ENCODE measurements at regions not wholly inside any gene's neighbourhood (a gene's known extent, or its start where the extent isn't known, plus 50 kb on each side); places are given as distances from the start of the nearest gene placed in this dataset.

GRCh38 chr2:20539776-20540586 lies 93.1 kb downstream of the RHOB start:
- Histone ChIP-seq H2AFZ (ENCODE audit: low read depth, low read length) (peak overlapping the region; percentile 81), H3K9me3 (replicated peaks; ENCODE audit: control insufficient read depth, insufficient read depth, low read length) (no peaks in the 10 kb centered on the region)
- POLR2A ChIA-PET, result no interaction called here

More at GRCh38 chr2:20539776-20540586, 93.1 kb downstream of the RHOB start:
- Histone ChIP-seq H3K4me3 (replicated peaks in 1 of 3; ENCODE audit: insufficient read depth in 1 of 3, low read depth in 1 of 3, low read length in 3 of 3) (no peak overlapping the region), H3K4me2 (ENCODE audit: insufficient read depth, low read length) (no peak overlapping the region), H3K9ac (replicated peaks; ENCODE audit: extremely low read depth, insufficient read depth, low read length) (no peak overlapping the region), H3K9me1 (replicated peaks; ENCODE audit: control insufficient read depth, extremely low read depth, insufficient read depth, low read length) (no peaks in the 10 kb centered on the region), H3K36me3 (ENCODE audit: control insufficient read depth in 2 of 2, extremely low read depth in 1 of 2, insufficient read depth in 2 of 2, low read length in 2 of 2) (no peaks in the 10 kb centered on the region), H4K20me1 (replicated peaks; ENCODE audit: control insufficient read depth, extremely low read depth, insufficient read depth, low read length) (no peaks in the 10 kb centered on the region), H3K27me3 (ENCODE audit: control insufficient read depth in 2 of 2, insufficient read depth in 2 of 2, low read length in 2 of 2) (no peaks in the 10 kb centered on the region), H3K27ac (ENCODE audit: insufficient read depth, low read depth, low read length) (no peak overlapping the region), H3K79me2 (ENCODE audit: control insufficient read depth, insufficient read depth, low read length) (no peaks in the 10 kb centered on the region), H3K4me1 (ENCODE audit: control insufficient read depth, extremely low read depth, insufficient read depth, low read length) (peaks cover 9% of the 10 kb centered on the region)
- DNase-seq (ENCODE audit: low read depth, low spot score) (no peak), FAIRE-seq (peak; percentile 4)
- BruUV-seq (replicated peaks), result no TSS peak
- intact Hi-C loops (cut with micrococcal nuclease) (no loop called here), dilution Hi-C loops (cut with MboI; ENCODE audit: extremely low pct_ligation_motif_present, low sequenced_read_pairs) (no loop called here)
- CTCF ChIA-PET, result no interaction called here
- TF ChIP-seq FOS (IDR thresholded peaks at IDR 0.05; ENCODE audit: borderline replicate concordance, insufficient read depth, low read length), result no peak
- TF ChIP-seq POLR2A (IDR thresholded peaks at IDR 0.05; ENCODE audit: low read depth, low read length), result no peak
- TF ChIP-seq POLR2AphosphoS5 (IDR thresholded peaks at IDR 0.05; ENCODE audit: insufficient read depth, low read depth, low read length), result no peak
- TF ChIP-seq, protein P1, sequence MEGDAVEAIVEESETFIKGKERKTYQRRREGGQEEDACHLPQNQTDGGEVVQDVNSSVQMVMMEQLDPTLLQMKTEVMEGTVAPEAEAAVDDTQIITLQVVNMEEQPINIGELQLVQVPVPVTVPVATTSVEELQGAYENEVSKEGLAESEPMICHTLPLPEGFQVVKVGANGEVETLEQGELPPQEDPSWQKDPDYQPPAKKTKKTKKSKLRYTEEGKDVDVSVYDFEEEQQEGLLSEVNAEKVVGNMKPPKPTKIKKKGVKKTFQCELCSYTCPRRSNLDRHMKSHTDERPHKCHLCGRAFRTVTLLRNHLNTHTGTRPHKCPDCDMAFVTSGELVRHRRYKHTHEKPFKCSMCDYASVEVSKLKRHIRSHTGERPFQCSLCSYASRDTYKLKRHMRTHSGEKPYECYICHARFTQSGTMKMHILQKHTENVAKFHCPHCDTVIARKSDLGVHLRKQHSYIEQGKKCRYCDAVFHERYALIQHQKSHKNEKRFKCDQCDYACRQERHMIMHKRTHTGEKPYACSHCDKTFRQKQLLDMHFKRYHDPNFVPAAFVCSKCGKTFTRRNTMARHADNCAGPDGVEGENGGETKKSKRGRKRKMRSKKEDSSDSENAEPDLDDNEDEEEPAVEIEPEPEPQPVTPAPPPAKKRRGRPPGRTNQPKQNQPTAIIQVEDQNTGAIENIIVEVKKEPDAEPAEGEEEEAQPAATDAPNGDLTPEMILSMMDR (IDR thresholded peaks at IDR 0.05; ENCODE audit: extremely low read depth in 1 of 2, insufficient read depth in 1 of 2, low read depth in 1 of 2, low read length in 2 of 2), result no peak
- TF ChIP-seq GATA2 (IDR thresholded peaks at IDR 0.05; ENCODE audit: insufficient read depth, insufficient read length, low read depth, low read length), result no peak
- no peak for TF ChIP-seq MYC (IDR thresholded peaks at IDR 0.05; ENCODE audit: low read depth, low read length)
- TF ChIP-seq JUN (IDR thresholded peaks at IDR 0.05; ENCODE audit: borderline replicate concordance, insufficient read depth, insufficient read length, low read depth), result no peak
- TF ChIP-seq EZH2 (IDR thresholded peaks at IDR 0.05; ENCODE audit: borderline replicate concordance, low read depth, low read length, severe bottlenecking), result no peak
- TF ChIP-seq, protein P2, sequence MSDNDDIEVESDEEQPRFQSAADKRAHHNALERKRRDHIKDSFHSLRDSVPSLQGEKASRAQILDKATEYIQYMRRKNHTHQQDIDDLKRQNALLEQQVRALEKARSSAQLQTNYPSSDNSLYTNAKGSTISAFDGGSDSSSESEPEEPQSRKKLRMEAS (IDR thresholded peaks at IDR 0.05; ENCODE audit: insufficient read depth, insufficient read length), result no peak

All from endothelial cell of umbilical vein (primary cell).